DOHH2 (cell line): ENCODE measurements at regions not wholly inside any gene's neighbourhood (a gene's known extent, or its start where the extent isn't known, plus 50 kb on each side); places are given as distances from the start of the nearest gene placed in this dataset.

Experiments
- H3F3A ChIP-seq: fragments of 200-600 bp; sonication (generic), shearing (Covaris generic); 2 replicates; pipeline ENCODE4 v1.6.0; 2016; ENCODE audit warnings: antibody characterized with exemption, mild to moderate bottlenecking; ENCODE audit not compliant: control insufficient read depth, insufficient read depth
- H3K27ac ChIP-seq: fragments of 200-600 bp; sonication (generic); 2 replicates; pipeline ENCODE4 v1.5.1; 2014; ENCODE audit warnings: low read depth, mild to moderate bottlenecking, low read length, moderate library complexity
- H3K27me3 ChIP-seq: fragments of 200-600 bp; sonication (generic); 2 replicates; pipeline ENCODE4 v1.6.1; 2014; ENCODE audit warnings: mild to moderate bottlenecking, low read length, mixed read lengths; ENCODE audit not compliant: control insufficient read depth
- H3K36me3 ChIP-seq: fragments of 200-600 bp; sonication (generic); 2 replicates; pipeline ENCODE4 v1.6.1; 2014; ENCODE audit warnings: mild to moderate bottlenecking, low read length, moderate library complexity, mixed read lengths; ENCODE audit not compliant: control insufficient read depth
- H3K4me1 ChIP-seq: fragments of 200-600 bp; sonication (generic); 2 replicates; pipeline ENCODE4 v1.6.1; 2014; ENCODE audit warnings: mild to moderate bottlenecking, low read length, mixed read lengths; ENCODE audit not compliant: control insufficient read depth
- H3K4me2 ChIP-seq: fragments of 200-600 bp; sonication (generic); 2 replicates; pipeline ENCODE4 v1.6.0; 2014; ENCODE audit warnings: mild to moderate bottlenecking, low read length, moderate library complexity
- H3K4me3 ChIP-seq: fragments of 200-600 bp; sonication (generic); 2 replicates; pipeline ENCODE4 v1.5.1; 2014; ENCODE audit warnings: mild to moderate bottlenecking, low read length, mixed read lengths
- H3K79me2 ChIP-seq: fragments of 200-600 bp; sonication (generic); 2 replicates; pipeline ENCODE4 v1.6.1; 2014; ENCODE audit warnings: mild to moderate bottlenecking, low read length, mixed read lengths; ENCODE audit not compliant: control insufficient read depth
- H3K9me2 ChIP-seq: fragments of 200-600 bp; sonication (generic); replicated peaks from 2 replicates; pipeline ENCODE4 v1.6.1; 2014; ENCODE audit warnings: mild to moderate bottlenecking, low read length, mixed read lengths; ENCODE audit not compliant: control insufficient read depth
- H3K9me3 ChIP-seq: fragments of 200-600 bp; sonication (generic); 2 replicates; pipeline ENCODE4 v1.6.1; 2014; ENCODE audit warnings: antibody characterized with exemption, low read length, mixed read lengths; ENCODE audit not compliant: control insufficient read depth, insufficient read depth
- H4K20me1 ChIP-seq: fragments of 200-600 bp; sonication (generic); 2 replicates; pipeline ENCODE4 v1.6.0; 2014; ENCODE audit warnings: low read depth, mild to moderate bottlenecking, antibody characterized with exemption, low read length, moderate library complexity; ENCODE audit not compliant: control insufficient read depth, insufficient read depth
- EZH2phosphoT487 ChIP-seq: fragments of 200-600 bp; sonication (generic); IDR thresholded peaks from 2 replicates; pipeline ENCODE4 v1.6.1; 2017; ENCODE audit warnings: borderline replicate concordance, mild to moderate bottlenecking, antibody characterized with exemption, low read length, moderate library complexity, mixed read lengths
- TF ChIP-seq, protein P1 (sequence below): fragments of 200-600 bp; sonication (generic); IDR thresholded peaks from one replicate; pipeline ENCODE4 v1.5.1; 2014; ENCODE audit warnings: antibody characterized with exemption, mild to moderate bottlenecking, low read depth, low read length; ENCODE audit not compliant: poor library complexity, severe bottlenecking

DNA sequence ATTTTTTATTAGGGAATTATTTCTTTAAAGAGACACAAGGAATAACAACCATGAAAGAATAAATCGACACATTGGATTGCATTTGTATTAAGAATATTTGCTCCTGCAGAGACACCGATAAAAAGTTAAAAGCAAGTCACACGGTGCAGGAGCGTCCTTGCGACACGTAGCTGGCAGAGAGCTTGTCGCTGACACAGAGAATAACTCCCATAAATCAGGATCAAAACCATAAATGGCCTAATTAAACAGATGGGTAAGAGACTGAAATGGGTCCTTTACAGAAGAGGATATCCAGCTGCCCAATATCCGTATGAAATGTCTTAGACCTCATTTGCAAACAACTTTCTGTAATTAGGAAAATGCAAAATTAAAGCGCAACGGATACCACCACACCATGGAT lies 126.1 kb upstream of the SNTG2 start:
- Histone ChIP-seq H3K4me1 (no peaks in the 10 kb centered on the region), H3K4me2 (no peak overlapping the region), H3F3A (no peaks in the 10 kb centered on the region), H3K9me2 (no peaks in the 10 kb centered on the region), H3K36me3 (no peaks in the 10 kb centered on the region), H3K79me2 (no peaks in the 10 kb centered on the region), H3K9me3 (peaks cover 2% of the 10 kb centered on the region; the same call in 1 of the 2 replicates), H3K4me3 (no peak overlapping the region), H4K20me1 (no peaks in the 10 kb centered on the region), H3K27me3 (no peaks in the 10 kb centered on the region), H3K27ac (no peak overlapping the region)
- TF ChIP-seq, protein P1, sequence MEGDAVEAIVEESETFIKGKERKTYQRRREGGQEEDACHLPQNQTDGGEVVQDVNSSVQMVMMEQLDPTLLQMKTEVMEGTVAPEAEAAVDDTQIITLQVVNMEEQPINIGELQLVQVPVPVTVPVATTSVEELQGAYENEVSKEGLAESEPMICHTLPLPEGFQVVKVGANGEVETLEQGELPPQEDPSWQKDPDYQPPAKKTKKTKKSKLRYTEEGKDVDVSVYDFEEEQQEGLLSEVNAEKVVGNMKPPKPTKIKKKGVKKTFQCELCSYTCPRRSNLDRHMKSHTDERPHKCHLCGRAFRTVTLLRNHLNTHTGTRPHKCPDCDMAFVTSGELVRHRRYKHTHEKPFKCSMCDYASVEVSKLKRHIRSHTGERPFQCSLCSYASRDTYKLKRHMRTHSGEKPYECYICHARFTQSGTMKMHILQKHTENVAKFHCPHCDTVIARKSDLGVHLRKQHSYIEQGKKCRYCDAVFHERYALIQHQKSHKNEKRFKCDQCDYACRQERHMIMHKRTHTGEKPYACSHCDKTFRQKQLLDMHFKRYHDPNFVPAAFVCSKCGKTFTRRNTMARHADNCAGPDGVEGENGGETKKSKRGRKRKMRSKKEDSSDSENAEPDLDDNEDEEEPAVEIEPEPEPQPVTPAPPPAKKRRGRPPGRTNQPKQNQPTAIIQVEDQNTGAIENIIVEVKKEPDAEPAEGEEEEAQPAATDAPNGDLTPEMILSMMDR, result no peak
- TF ChIP-seq EZH2phosphoT487, result no peak

DNA sequence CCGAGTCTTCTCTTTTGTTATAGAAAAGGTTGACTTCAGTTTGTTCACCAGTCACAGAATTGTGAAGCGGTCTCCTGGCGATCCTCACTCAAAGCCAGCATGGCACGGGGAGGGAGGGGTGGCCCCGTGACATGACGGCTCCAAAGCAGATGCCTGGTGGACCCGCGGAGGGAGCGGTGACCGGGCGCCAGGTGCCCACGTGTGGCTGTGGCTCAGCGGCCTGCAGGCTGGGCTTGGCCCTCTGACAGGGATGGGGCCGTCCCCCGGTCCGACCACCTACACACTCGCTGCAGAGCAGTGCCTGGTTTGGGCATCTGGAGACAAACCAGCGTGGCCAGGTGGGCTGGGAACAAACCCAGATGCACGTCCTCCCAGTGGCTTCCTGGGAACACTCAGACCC lies 129.1 kb upstream of the SNTG2 start:
- H3K27me3 ChIP-seq, result no peaks in the 10 kb centered on the region
- peaks cover 2% of the 10 kb centered on the region; the same call in 1 of the 2 replicates for H3K9me3 ChIP-seq
- no peaks in the 10 kb centered on the region for H3K9me2 ChIP-seq
- no peaks in the 10 kb centered on the region for H4K20me1 ChIP-seq
- no peak overlapping the region for H3K27ac ChIP-seq
- H3K79me2 ChIP-seq, result no peaks in the 10 kb centered on the region
- H3K4me1 ChIP-seq, result no peaks in the 10 kb centered on the region
- H3F3A ChIP-seq, result no peaks in the 10 kb centered on the region
- no peaks in the 10 kb centered on the region for H3K36me3 ChIP-seq
- TF ChIP-seq, protein P1, result no peak
- TF ChIP-seq EZH2phosphoT487, result no peak
- no peak overlapping the region for H3K4me3 ChIP-seq
- H3K4me2 ChIP-seq, result no peak overlapping the region

DNA sequence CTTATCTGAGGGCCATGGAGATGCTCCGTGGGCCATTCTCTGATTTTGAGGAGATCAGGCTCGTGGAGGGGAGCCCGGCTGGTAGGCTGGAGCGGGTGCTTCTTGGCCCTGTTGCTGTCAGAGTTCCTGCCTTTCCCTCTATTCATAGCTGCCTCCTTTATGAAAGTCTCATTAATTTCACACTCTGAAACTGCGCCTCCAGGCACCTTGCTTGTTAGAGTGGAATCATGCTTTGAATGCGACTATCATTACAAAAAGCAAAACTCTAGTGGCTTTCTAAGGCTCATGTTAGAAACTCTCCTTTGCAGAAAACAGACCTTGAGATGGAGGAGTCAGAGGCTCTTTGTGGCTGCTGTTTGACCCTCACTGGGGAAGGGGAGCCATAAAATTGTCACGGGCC lies 131.0 kb upstream of the SNTG2 start:
- Histone ChIP-seq H3K27ac (no peak overlapping the region), H3K9me3 (peaks cover 2% of the 10 kb centered on the region; the same call in 1 of the 2 replicates), H3K36me3 (no peaks in the 10 kb centered on the region), H3F3A (no peaks in the 10 kb centered on the region), H3K4me2 (no peak overlapping the region), H3K9me2 (no peaks in the 10 kb centered on the region), H3K4me3 (no peak overlapping the region), H3K79me2 (no peaks in the 10 kb centered on the region), H4K20me1 (no peaks in the 10 kb centered on the region), H3K4me1 (no peaks in the 10 kb centered on the region), H3K27me3 (no peaks in the 10 kb centered on the region)
- TF ChIP-seq, protein P1, result no peak
- no peak for TF ChIP-seq EZH2phosphoT487

DNA sequence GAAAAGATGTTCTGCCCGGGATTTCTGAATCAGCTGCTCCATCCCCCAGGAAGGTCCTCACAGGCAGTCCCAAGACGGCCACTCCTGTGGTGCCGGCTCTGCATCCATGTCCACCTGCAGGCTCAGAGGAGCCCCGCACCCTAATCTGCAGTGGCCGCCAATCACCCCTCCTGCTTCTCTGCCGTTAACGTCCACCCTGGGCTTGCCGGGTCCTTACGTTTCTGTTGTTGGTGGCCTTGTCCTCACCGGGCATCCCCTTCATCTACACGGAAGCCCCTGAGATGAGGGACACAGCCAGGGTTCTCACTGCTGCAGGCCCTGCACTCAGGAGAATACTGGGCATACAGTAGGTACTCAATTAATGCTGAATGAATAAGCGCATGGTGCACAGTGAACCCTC lies 131.5 kb upstream of the SNTG2 start:
- H3K9me3 ChIP-seq, result peaks cover 2% of the 10 kb centered on the region; the same call in 1 of the 2 replicates
- H3K4me1 ChIP-seq, result no peaks in the 10 kb centered on the region
- H4K20me1 ChIP-seq, result no peaks in the 10 kb centered on the region
- no peaks in the 10 kb centered on the region for H3K9me2 ChIP-seq
- TF ChIP-seq EZH2phosphoT487, result no peak
- TF ChIP-seq, protein P1, result no peak
- no peak overlapping the region for H3K27ac ChIP-seq
- H3K27me3 ChIP-seq, result no peaks in the 10 kb centered on the region
- no peak overlapping the region for H3K4me3 ChIP-seq
- H3K4me2 ChIP-seq, result no peak overlapping the region
- H3K36me3 ChIP-seq, result no peaks in the 10 kb centered on the region
- no peaks in the 10 kb centered on the region for H3K79me2 ChIP-seq
- no peaks in the 10 kb centered on the region for H3F3A ChIP-seq
